Activated B cell treated with CpG ODN at 0.5 μM for 24 hours (primary cell): ENCODE measurements at regions not wholly inside any gene's neighbourhood (a gene's known extent, or its start where the extent isn't known, plus 50 kb on each side); places are given as distances from the start of the nearest gene placed in this dataset.

Experiments used
- ATAC-seq: fragments of 200-7000 bp; cut with Tn5 transposase; one replicate; pipeline ENCODE4 v1.10.0; 2021; ENCODE audit warnings: low read depth, mild to moderate bottlenecking, moderate library complexity
- CTCF ChIA-PET: fragments of 350-600 bp; sonication (Branson Sonifier 250); formaldehyde crosslinking; loops from one replicate; lab custom pipeline; 2021; ENCODE audit warnings: antibody characterized with exemption; lab: Charles Lee
- POLR2A ChIA-PET: fragments of 350-600 bp; sonication (Branson Sonifier 250); formaldehyde crosslinking; loops from one replicate; lab custom pipeline; 2021; ENCODE audit warnings: antibody characterized with exemption; lab: Charles Lee
- DNase-seq: peaks from one replicate; pipeline ENCODE4 v3.0.0; 2022
- H3K27ac Mint-ChIP-seq: one replicate; pipeline ENCODE4 v1.8.0; 2020; ENCODE audit warnings: mixed read lengths
- H3K27me3 Mint-ChIP-seq: one replicate; pipeline ENCODE4 v1.8.0; 2021; ENCODE audit warnings: mixed read lengths
- H3K36me3 Mint-ChIP-seq: one replicate; pipeline ENCODE4 v1.8.0; 2021; ENCODE audit warnings: low read depth, mixed read lengths
- H3K4me1 Mint-ChIP-seq: one replicate; pipeline ENCODE4 v1.8.0; 2021; ENCODE audit warnings: mixed read lengths
- H3K4me3 Mint-ChIP-seq: one replicate; pipeline ENCODE4 v1.8.0; 2020; ENCODE audit warnings: mild to moderate bottlenecking, mixed read lengths
- H3K9me3 Mint-ChIP-seq: one replicate; pipeline ENCODE4 v1.8.0; 2020; ENCODE audit warnings: mixed read lengths
- CTCF ChIP-seq: fragments of 200-600 bp; IDR thresholded peaks from one replicate; pipeline ENCODE4 v1.8.0; 2022; ENCODE audit warnings: antibody characterized with exemption, mild to moderate bottlenecking
- intact Hi-C: fragments of 100-400 bp; cut with micrococcal nuclease; formaldehyde crosslinking; loops from one replicate; pipeline ENCODE4 v1.15.1; 2024

GRCh38 chr5:159412284-159413046 is 82.2 kb upstream of the IL12B start:
- ATAC-seq = peak; percentile 72
- no peak for TF ChIP-seq CTCF
- no peaks in the 10 kb centered on the region for H3K9me3 Mint-ChIP-seq
- H3K27me3 Mint-ChIP-seq = no peaks in the 10 kb centered on the region
- intact Hi-C loops = loop anchor here (1.0 to 2.0 kb wide), 2 partner anchors 15 to 44 kb away; no protein-coding TSS in a partner anchor
- ChIA-PET CTCF (interaction anchor here (0.7 to 1.4 kb wide), 6 partner anchors 78 to 504 kb away, joined by 3 to 5 read pairs (median 3); partner anchors contain the start of gene ADRA1B), POLR2A (interaction anchor here (0.7 to 4.5 kb wide), 9 partner anchors 12 to 240 kb away, joined by 3 to 36 read pairs (median 6); no protein-coding TSS in a partner anchor)
- H3K36me3 Mint-ChIP-seq = no peaks in the 10 kb centered on the region
- H3K27ac Mint-ChIP-seq = peak overlapping the region; percentile 84
- peaks cover 50% of the 10 kb centered on the region for H3K4me1 Mint-ChIP-seq
- no peak overlapping the region for H3K4me3 Mint-ChIP-seq
- DNase-seq = no peak

- TF ChIP-seq CTCF = no peak
- H3K27me3 Mint-ChIP-seq = no peaks in the 10 kb centered on the region
- peak overlapping the region; percentile 29 for H3K4me3 Mint-ChIP-seq
- DNase-seq = no peak
- POLR2A ChIA-PET = interaction anchor here (0.7 to 1.3 kb wide), 5 partner anchors 13 to 82 kb away, joined by 3 to 6 read pairs (median 4); no protein-coding TSS in a partner anchor
- intact Hi-C loops = loop anchor here (1.0 kb wide), 1 partner anchor 83 kb away; no protein-coding TSS in a partner anchor
- ATAC-seq = peak; percentile 11
- H3K9me3 Mint-ChIP-seq = no peaks in the 10 kb centered on the region
- H3K4me1 Mint-ChIP-seq = peaks cover 50% of the 10 kb centered on the region
- H3K27ac Mint-ChIP-seq = peak overlapping the region; percentile 75
- CTCF ChIA-PET = no interaction called here
- no peaks in the 10 kb centered on the region for H3K36me3 Mint-ChIP-seq
Measured at GRCh38 chr5:159414021-159414420, 83.7 kb upstream of the IL12B start.

GRCh38 chr5:159415301-159415937 is 85.1 kb upstream of the IL12B start:
- Mint-ChIP-seq H3K4me3 (peak overlapping the region; percentile 53), H3K27me3 (no peaks in the 10 kb centered on the region), H3K27ac (peak overlapping the region; percentile 57), H3K4me1 (peaks cover 45% of the 10 kb centered on the region), H3K9me3 (no peaks in the 10 kb centered on the region), H3K36me3 (no peaks in the 10 kb centered on the region)
- peak; percentile 29 for ATAC-seq
- ChIA-PET POLR2A (interaction anchor here (1.3 kb wide), 1 partner anchor 13 kb away, joined by 6 read pairs; no protein-coding TSS in a partner anchor), CTCF (no interaction called here)
- intact Hi-C loops = no loop called here
- no peak for DNase-seq
- TF ChIP-seq CTCF = no peak

- CTCF ChIA-PET = no interaction called here
- intact Hi-C loops = no loop called here
- Mint-ChIP-seq H3K27me3 (no peaks in the 10 kb centered on the region), H3K4me1 (peaks cover 43% of the 10 kb centered on the region), H3K27ac (no peak overlapping the region), H3K36me3 (no peaks in the 10 kb centered on the region), H3K9me3 (no peaks in the 10 kb centered on the region), H3K4me3 (no peak overlapping the region)
- ATAC-seq (no peak), DNase-seq (no peak)
- POLR2A ChIA-PET = no interaction called here
- TF ChIP-seq CTCF = no peak
Measured at GRCh38 chr5:159416438-159416837, 86.2 kb upstream of the IL12B start.

GRCh38 chr5:159417170-159417569 is 86.9 kb upstream of the IL12B start:
- Mint-ChIP-seq H3K4me3 (no peak overlapping the region), H3K4me1 (peaks cover 36% of the 10 kb centered on the region), H3K9me3 (no peaks in the 10 kb centered on the region), H3K27ac (no peak overlapping the region), H3K27me3 (no peaks in the 10 kb centered on the region), H3K36me3 (no peaks in the 10 kb centered on the region)
- DNase-seq = no peak
- ChIA-PET POLR2A (no interaction called here), CTCF (no interaction called here)
- intact Hi-C loops = no loop called here
- no peak for TF ChIP-seq CTCF
- ATAC-seq = no peak
